Upper lobe of left lung (tissue), 4 donors: ENCODE measurements at regions not wholly inside any gene's neighbourhood (a gene's known extent, or its start where the extent isn't known, plus 50 kb on each side); places are given as distances from the start of the nearest gene placed in this dataset.

Experiments
- POLR2A ChIP-seq, 4 donors: fragments of 450-650 bp; IDR thresholded peaks; one replicate each; pipeline ENCODE4 v1.5.1; 2016 to 2017; ENCODE audit warnings: antibody characterized with exemption in 4 of 4, mild to moderate bottlenecking in 2 of 4
- POLR2AphosphoS5 ChIP-seq, 2 donors: sonication (generic); formaldehyde crosslinking; IDR thresholded peaks; one replicate each; pipeline ENCODE4 v1.5.1; 2017; ENCODE audit warnings: antibody characterized with exemption in 2 of 2
- TF ChIP-seq, protein P1 (sequence below), 6 experiments: fragments of 450-650 bp in 4 of 6; fragments of 200-600 bp in 2 of 6; sonication (generic) in 2 of 6; IDR thresholded peaks; one replicate each; pipeline ENCODE4 v1.5.1; 2016 to 2019; ENCODE audit warnings: antibody characterized with exemption in 6 of 6

DNA sequence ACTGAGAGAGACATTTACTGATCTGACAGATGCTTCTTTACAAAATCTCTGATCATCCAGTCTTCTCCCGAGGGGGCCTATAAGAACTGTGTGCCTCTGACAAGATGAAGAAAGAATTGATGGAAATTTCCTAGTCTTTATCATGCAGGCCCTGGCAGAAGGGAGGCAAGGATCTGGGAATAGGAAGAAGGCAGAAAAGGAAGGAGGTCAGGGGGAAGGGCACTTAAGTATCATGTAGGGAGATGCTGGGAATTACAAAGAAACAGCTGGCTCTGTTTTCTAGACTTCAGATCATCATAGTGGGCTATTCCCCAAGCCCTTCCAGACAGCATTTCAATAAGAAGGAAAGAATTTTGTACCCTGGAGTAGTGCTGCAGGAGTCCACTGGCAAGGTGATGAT lies 243.3 kb upstream of the MOCS1 start:
- TF ChIP-seq, protein P1, sequence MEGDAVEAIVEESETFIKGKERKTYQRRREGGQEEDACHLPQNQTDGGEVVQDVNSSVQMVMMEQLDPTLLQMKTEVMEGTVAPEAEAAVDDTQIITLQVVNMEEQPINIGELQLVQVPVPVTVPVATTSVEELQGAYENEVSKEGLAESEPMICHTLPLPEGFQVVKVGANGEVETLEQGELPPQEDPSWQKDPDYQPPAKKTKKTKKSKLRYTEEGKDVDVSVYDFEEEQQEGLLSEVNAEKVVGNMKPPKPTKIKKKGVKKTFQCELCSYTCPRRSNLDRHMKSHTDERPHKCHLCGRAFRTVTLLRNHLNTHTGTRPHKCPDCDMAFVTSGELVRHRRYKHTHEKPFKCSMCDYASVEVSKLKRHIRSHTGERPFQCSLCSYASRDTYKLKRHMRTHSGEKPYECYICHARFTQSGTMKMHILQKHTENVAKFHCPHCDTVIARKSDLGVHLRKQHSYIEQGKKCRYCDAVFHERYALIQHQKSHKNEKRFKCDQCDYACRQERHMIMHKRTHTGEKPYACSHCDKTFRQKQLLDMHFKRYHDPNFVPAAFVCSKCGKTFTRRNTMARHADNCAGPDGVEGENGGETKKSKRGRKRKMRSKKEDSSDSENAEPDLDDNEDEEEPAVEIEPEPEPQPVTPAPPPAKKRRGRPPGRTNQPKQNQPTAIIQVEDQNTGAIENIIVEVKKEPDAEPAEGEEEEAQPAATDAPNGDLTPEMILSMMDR (IDR thresholded peaks at IDR 0.05) = no peak
- TF ChIP-seq POLR2A (IDR thresholded peaks at IDR 0.05) (no peak), POLR2AphosphoS5 (IDR thresholded peaks at IDR 0.05) (no peak)
